Panc1 (cell line): ENCODE measurements at regions not wholly inside any gene's neighbourhood (a gene's known extent, or its start where the extent isn't known, plus 50 kb on each side); places are given as distances from the start of the nearest gene placed in this dataset.

Experiments
- ATAC-seq: fragments of 200-7000 bp; cut with Tn5 transposase; 2 replicates; pipeline ENCODE4 v1.9.1; 2020; ENCODE audit warnings: mild to moderate bottlenecking, moderate library complexity
- BruUV-seq: library from RNA; stranded (reverse); fragments of 400-500 nt; replicated peaks from 2 replicates; lab custom pipeline; 2021; lab: Mats Ljungman, UMichigan
- CTCF ChIA-PET: fragments of 300-600 bp; sonication (Branson Sonifier 250); formaldehyde crosslinking; loops from one replicate; lab custom pipeline; 2022; ENCODE audit warnings: antibody characterized with exemption; lab: Charles Lee
- POLR2A ChIA-PET: fragments of 300-600 bp; sonication (Branson Sonifier 250); formaldehyde crosslinking; loops from one replicate; lab custom pipeline; 2022; ENCODE audit warnings: antibody characterized with exemption; lab: Charles Lee
- DNase-seq: peaks from one replicate; pipeline ENCODE4 v3.0.0-alpha.2; 2010; ENCODE audit warnings: low read depth, low spot score
- H3K27ac ChIP-seq: 2 replicates; pipeline ENCODE4 v1.5.1; 2011; ENCODE audit warnings: mild to moderate bottlenecking, low read length, inconsistent platforms
- H3K27me3 ChIP-seq: fragments of 200-500 bp; sonication (Bioruptor generic); 2 replicates; pipeline ENCODE4 v1.6.0; 2014; ENCODE audit warnings: low read length, inconsistent platforms; ENCODE audit not compliant: control insufficient read depth, insufficient read depth
- H3K36me3 ChIP-seq: fragments of 200-500 bp; sonication (Bioruptor generic); 2 replicates; pipeline ENCODE4 v1.5.1; 2014; ENCODE audit warnings: inconsistent platforms, mild to moderate bottlenecking, low read length, moderate library complexity; ENCODE audit not compliant: control insufficient read depth, insufficient read depth
- H3K4me1 ChIP-seq: 2 replicates; pipeline ENCODE4 v1.5.1; 2011; ENCODE audit warnings: inconsistent platforms, mild to moderate bottlenecking, low read length, moderate library complexity; ENCODE audit not compliant: control insufficient read depth, insufficient read depth
- H3K4me3 ChIP-seq, 2 experiments: 2 replicates each; pipeline ENCODE4 v1.5.1; 2011 to 2012; ENCODE audit warnings: low read depth in 2 of 2, low read length in 2 of 2, mild to moderate bottlenecking in 2 of 2, inconsistent platforms in 1 of 2, moderate library complexity in 1 of 2
- H3K9me3 ChIP-seq: fragments of 200-500 bp; sonication (Bioruptor generic); 2 replicates; pipeline ENCODE4 v1.5.1; 2014; ENCODE audit warnings: low read depth, mild to moderate bottlenecking, inconsistent platforms, low read length, moderate library complexity; ENCODE audit not compliant: control insufficient read depth, insufficient read depth
- POLR2AphosphoS5 ChIP-seq: IDR thresholded peaks from 2 replicates; pipeline ENCODE4 v1.6.1; 2012; ENCODE audit warnings: mild to moderate bottlenecking, low read depth, low read length, moderate library complexity
- SIN3A ChIP-seq: IDR thresholded peaks from 2 replicates; pipeline ENCODE4 v1.6.1; 2012; ENCODE audit warnings: low read depth, mild to moderate bottlenecking, low read length, moderate library complexity, borderline replicate concordance; ENCODE audit not compliant: insufficient read depth
- TCF7L2 ChIP-seq: IDR thresholded peaks from 2 replicates; pipeline ENCODE4 v1.6.1; 2011; ENCODE audit warnings: mild to moderate bottlenecking, low read depth, low read length, inconsistent platforms
- in situ Hi-C: cut with HindIII; loops from 2 replicates; pipeline ENCODE4 v1.10.0; 2016; ENCODE audit warnings: low sequenced_read_pairs, low pct_unique_long_range_greater_than_20kb
- intact Hi-C: fragments of 100-400 bp; cut with micrococcal nuclease; formaldehyde crosslinking; loops from one replicate; pipeline ENCODE4 v1.10.0; 2022; ENCODE audit not compliant: unreplicated experiment
- TF ChIP-seq, protein P1 (sequence below), 2 experiments: IDR thresholded peaks; 2 replicates each; pipeline ENCODE4 v1.6.1; 2011 to 2012; ENCODE audit warnings: low read depth in 2 of 2, control low read depth in 1 of 2, low read length in 1 of 2, mild to moderate bottlenecking in 1 of 2, moderate library complexity in 1 of 2; ENCODE audit not compliant: insufficient read depth in 1 of 2
- TF ChIP-seq, protein P2 (sequence below): fragments of 450-650 bp; IDR thresholded peaks from 2 replicates; pipeline ENCODE4 v1.5.1; 2017; ENCODE audit warnings: mild to moderate bottlenecking

DNA sequence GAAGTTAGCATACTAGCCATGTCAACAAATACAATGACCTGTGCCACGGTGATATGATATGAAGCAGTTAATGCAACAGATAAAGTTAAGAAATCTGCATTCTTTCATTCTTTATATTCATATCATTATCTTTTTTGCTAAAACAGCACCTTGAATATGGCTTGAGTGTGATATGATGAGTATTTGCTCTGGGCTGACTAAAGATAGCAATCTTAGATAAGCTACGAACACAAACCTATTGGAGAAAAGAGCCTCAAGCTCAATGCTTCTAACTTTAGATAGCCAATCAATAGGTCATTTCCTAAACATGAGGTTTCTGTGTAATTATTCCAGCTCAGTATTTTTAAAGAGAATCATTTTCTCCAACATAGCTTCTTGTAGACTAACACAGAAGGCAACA, 61.7 kb downstream of the NR2F1 start:
- no peak for ATAC-seq
- CTCF ChIA-PET: no interaction called here
- H3K36me3 ChIP-seq: no peaks in the 10 kb centered on the region

More for the DNA sequence above, 61.7 kb downstream of the NR2F1 start:
- POLR2A ChIA-PET: no interaction called here
- H3K4me1 ChIP-seq: no peaks in the 10 kb centered on the region
- in situ Hi-C loops (no loop called here), intact Hi-C loops (no loop called here)
- H3K9me3 ChIP-seq: no peaks in the 10 kb centered on the region
- BruUV-seq: no TSS peak
- no peak overlapping the region for H3K27ac ChIP-seq
- no peaks in the 10 kb centered on the region for H3K27me3 ChIP-seq
- TF ChIP-seq POLR2AphosphoS5: no peak
- TF ChIP-seq, protein P1, sequence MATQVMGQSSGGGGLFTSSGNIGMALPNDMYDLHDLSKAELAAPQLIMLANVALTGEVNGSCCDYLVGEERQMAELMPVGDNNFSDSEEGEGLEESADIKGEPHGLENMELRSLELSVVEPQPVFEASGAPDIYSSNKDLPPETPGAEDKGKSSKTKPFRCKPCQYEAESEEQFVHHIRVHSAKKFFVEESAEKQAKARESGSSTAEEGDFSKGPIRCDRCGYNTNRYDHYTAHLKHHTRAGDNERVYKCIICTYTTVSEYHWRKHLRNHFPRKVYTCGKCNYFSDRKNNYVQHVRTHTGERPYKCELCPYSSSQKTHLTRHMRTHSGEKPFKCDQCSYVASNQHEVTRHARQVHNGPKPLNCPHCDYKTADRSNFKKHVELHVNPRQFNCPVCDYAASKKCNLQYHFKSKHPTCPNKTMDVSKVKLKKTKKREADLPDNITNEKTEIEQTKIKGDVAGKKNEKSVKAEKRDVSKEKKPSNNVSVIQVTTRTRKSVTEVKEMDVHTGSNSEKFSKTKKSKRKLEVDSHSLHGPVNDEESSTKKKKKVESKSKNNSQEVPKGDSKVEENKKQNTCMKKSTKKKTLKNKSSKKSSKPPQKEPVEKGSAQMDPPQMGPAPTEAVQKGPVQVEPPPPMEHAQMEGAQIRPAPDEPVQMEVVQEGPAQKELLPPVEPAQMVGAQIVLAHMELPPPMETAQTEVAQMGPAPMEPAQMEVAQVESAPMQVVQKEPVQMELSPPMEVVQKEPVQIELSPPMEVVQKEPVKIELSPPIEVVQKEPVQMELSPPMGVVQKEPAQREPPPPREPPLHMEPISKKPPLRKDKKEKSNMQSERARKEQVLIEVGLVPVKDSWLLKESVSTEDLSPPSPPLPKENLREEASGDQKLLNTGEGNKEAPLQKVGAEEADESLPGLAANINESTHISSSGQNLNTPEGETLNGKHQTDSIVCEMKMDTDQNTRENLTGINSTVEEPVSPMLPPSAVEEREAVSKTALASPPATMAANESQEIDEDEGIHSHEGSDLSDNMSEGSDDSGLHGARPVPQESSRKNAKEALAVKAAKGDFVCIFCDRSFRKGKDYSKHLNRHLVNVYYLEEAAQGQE (IDR thresholded peaks at IDR 0.05; ENCODE audit: insufficient read depth in 1 of 2, low read depth in 2 of 2, low read length in 1 of 2): no peak
- no peak for TF ChIP-seq SIN3A
- TF ChIP-seq, protein P2, sequence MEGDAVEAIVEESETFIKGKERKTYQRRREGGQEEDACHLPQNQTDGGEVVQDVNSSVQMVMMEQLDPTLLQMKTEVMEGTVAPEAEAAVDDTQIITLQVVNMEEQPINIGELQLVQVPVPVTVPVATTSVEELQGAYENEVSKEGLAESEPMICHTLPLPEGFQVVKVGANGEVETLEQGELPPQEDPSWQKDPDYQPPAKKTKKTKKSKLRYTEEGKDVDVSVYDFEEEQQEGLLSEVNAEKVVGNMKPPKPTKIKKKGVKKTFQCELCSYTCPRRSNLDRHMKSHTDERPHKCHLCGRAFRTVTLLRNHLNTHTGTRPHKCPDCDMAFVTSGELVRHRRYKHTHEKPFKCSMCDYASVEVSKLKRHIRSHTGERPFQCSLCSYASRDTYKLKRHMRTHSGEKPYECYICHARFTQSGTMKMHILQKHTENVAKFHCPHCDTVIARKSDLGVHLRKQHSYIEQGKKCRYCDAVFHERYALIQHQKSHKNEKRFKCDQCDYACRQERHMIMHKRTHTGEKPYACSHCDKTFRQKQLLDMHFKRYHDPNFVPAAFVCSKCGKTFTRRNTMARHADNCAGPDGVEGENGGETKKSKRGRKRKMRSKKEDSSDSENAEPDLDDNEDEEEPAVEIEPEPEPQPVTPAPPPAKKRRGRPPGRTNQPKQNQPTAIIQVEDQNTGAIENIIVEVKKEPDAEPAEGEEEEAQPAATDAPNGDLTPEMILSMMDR: no peak
- TF ChIP-seq TCF7L2: no peak
- no peak for DNase-seq
- H3K4me3 ChIP-seq: no peak overlapping the region
